ENCODE measurements at regions not wholly inside any gene's neighbourhood (a gene's known extent, or its start where the extent isn't known, plus 50 kb on each side); places are given as distances from the start of the nearest gene placed in this dataset.

DNA sequence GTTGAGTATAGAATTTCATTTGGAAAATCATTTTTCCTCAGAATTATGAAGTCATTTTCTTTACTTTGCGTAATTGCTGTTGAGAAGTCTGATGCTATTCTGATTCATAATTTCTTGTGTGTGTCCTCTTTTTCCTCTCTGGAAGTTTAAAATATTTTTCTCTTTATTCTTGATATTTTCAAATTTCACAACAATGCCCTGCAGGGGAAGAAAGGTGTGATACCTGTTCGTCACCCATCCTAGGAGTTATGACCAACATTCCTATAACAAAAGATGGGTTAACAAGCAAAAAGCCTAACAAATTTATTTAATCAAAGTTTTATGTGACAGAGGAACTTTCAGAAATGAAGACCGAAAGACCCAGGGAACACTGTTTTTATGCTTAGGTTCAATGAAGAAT is 171.5 kb upstream of the AKIRIN2 start:
- TF ChIP-seq EZH2 (IDR thresholded peaks at IDR 0.05; ENCODE audit: insufficient read depth, poor library complexity, severe bottlenecking) (no peak), EZH2phosphoT487 (IDR thresholded peaks at IDR 0.05; ENCODE audit: insufficient read depth, low read depth) (no peak)

All from GM23248 (cell line).